GM04504 (cell line): ENCODE measurements at regions not wholly inside any gene's neighbourhood (a gene's known extent, or its start where the extent isn't known, plus 50 kb on each side); places are given as distances from the start of the nearest gene placed in this dataset.

Experiments used
- DNase-seq: peaks from one replicate; pipeline ENCODE4 v3.0.0-alpha.2; 2012; ENCODE audit warnings: low read depth

GRCh38 chr18:38900031-38900430, 1334.4 kb upstream of the CELF4 start:
- DNase-seq: no peak

- no peak for DNase-seq
Measured at GRCh38 chr18:38899252-38899651, 1333.7 kb upstream of the CELF4 start.

GRCh38 chr18:38898167-38898566, 1332.6 kb upstream of the CELF4 start:
- no peak for DNase-seq

DNA sequence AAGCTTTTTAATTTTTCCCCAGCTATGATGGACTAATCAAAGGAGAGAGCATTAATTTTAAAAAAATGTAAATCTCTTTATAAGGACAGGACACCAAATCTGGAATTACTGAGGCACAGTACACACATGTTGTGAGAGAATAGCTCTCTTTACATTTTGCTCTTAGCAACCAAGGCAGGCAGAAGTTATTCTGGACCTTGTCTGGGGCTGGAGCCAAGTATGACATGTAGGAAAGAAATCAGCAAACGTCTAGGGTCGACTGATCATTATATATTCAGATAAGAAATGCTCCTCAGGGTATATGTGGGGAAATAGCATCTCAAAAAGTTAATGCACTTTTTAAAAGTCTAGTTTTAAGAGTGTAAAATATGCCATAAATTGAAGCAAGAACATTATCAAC, 1330.0 kb upstream of the CELF4 start:
- no peak for DNase-seq

DNA sequence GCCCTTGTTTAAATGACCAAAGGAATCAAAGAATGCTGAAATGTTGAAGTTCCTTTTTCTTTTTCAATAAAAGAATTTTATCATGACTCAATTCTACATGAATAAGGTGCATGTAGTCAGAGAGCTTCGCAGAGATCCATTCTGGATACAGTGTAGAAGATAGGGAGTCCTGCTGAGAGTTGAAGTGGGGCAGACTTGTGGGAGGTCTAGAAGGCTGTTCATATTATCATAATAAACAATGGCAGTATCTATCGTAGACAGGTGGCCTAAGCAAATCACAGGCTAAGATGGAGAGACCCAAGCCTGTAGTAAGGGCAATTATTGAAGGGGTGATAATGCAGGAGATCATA, 1322.0 kb upstream of the CELF4 start:
- no peak for DNase-seq

DNA sequence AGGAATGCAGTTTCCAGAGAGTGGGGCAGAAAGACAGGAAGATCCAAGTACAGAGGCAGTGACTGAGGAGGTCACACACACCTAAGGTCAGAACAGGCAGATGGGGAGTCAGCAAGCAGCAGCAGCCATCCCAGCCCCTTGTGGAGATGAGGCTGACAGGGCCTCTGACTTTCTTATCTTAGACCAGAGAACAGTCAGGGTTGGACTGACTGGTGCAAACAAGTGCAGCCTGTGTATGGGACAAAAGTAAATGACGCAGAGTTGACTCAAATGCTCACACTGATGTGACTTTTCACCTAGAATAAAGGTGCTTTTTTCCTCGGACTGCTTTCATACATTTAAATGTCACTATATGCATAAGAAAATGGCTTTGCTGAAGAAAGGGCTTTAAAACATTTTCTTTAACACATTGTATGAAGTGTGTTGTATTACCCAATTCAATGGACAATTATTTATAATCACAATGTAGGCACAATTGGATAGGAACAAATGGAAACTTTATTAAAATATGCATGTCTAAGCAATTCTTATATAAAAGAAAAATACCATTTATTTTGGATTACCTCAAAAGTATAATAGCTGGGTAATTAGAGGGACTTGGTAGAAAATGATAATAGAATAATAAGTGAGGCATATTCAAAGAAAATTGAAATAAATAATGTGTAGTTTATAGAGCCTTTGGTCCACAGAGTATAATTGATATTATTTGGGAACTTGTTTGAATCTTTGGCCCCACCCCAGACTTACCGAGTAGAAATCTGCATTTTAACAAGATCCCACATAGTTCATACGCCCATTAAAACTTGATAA, 1321.5 kb upstream of the CELF4 start:
- no peak for DNase-seq

- no peak for DNase-seq
Measured at GRCh38 chr18:38886235-38886634, 1320.6 kb upstream of the CELF4 start.

DNA sequence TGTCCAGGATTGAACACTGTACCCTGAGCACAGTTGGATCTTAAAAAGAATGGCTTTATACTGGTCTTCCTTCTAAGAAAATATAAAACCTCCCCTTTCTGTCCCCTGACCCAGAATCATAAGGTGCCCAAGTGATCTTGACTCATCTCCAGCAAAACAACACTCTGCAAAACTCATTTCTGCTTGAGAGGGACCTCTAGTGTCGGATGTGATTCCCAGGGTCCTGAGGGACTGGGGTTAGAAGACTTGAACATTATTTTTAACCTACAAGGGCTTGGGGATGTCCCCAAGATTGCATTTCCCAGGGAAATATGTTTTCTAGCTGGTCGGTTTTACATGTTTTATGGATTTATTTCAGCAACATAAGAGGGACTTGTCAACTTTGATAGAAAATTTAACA, 1318.5 kb upstream of the CELF4 start:
- no peak for DNase-seq

DNA sequence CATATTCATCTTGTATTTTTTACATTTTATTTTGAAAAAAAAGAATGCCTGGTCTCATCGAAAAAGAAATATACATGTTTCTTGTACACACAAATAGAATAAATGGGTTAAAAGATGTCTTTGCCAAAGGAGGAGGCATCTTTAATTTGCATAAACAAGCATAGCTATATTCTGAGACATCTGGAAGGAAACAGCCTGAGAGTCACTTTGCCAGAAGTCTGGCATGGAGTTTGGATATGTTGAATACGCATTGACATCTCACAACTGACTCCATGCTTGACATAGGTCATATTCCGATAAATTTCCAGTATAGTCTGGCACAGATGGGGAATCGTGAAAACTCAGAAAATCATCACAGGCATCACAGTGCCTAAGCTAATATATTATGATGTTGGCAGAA, 1317.5 kb upstream of the CELF4 start:
- DNase-seq: no peak

GRCh38 chr18:38879871-38880270, 1314.3 kb upstream of the CELF4 start:
- DNase-seq: no peak

DNA sequence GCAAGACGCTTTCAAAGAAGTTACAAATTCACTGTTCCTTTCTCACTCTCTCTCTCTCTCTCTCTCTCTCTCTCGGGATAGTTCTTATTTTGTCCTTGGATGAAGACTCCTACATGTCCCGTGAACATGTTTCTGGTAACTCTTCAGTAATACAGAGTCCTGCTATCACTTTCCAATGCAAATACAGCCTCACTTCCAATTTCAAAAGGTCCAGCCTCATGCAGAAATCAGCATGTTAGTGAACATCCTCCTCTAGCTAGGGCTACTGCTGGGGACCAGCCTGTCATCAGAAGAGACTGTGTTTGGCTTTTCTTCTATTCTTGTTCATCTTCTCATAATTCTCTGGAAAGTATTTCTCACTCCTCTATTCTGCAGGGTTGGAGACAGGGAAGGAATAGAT, 1306.7 kb upstream of the CELF4 start:
- no peak for DNase-seq

GRCh38 chr18:38868757-38869156, 1303.2 kb upstream of the CELF4 start:
- DNase-seq: no peak

GRCh38 chr18:38867680-38868079, 1302.1 kb upstream of the CELF4 start:
- DNase-seq: no peak

- no peak for DNase-seq
Measured at GRCh38 chr18:38851526-38851925, 1285.9 kb upstream of the CELF4 start.

- no peak for DNase-seq
Measured at GRCh38 chr18:38847326-38847725, 1281.7 kb upstream of the CELF4 start.

DNA sequence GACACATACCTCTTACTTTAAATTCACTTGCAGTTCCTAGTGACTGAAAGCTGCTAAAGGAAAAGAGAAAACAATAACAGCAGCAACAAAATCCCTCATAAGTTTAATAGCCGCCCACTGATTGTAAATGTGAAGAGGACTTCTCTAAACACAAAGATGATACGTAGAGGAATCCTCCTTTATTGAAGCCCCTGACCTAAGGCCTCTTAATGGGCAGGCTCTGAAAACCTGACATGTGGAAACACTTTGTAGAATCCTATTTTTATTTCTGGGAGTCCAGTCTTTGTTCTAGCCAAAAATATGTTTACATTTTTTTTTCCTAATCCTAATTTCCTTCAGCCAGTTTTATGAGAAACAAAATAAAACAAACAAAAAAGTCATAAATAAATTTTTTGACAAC, 1277.7 kb upstream of the CELF4 start:
- no peak for DNase-seq

- no peak for DNase-seq
Measured at GRCh38 chr18:38826247-38826646, 1260.6 kb upstream of the CELF4 start.

- no peak for DNase-seq
Measured at GRCh38 chr18:38811209-38811608, 1245.6 kb upstream of the CELF4 start.

DNA sequence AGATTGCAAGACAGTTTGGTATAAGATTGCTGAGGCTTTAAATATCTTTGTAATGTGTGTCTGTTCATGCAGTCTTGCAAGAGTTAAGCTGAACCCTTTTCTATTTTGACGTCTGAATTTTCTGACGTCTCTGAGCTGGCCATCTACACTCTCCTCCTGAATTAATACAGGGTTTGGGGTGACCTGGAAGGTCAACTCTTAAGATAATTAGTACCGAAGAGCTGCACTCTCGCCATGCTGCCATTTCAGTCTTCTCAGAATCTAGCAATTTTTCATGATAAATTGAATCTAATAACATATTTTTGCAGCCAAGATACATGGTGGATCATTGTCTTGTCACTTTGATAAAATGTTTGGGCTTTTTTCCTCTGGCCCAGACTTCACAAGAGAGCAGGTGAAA, 1245.2 kb upstream of the CELF4 start:
- DNase-seq: no peak

- DNase-seq: no peak
Measured at GRCh38 chr18:38807915-38808314, 1242.3 kb upstream of the CELF4 start.

GRCh38 chr18:38805256-38805655, 1239.7 kb upstream of the CELF4 start:
- no peak for DNase-seq

GRCh38 chr18:38801640-38802039, 1236.0 kb upstream of the CELF4 start:
- no peak for DNase-seq

DNA sequence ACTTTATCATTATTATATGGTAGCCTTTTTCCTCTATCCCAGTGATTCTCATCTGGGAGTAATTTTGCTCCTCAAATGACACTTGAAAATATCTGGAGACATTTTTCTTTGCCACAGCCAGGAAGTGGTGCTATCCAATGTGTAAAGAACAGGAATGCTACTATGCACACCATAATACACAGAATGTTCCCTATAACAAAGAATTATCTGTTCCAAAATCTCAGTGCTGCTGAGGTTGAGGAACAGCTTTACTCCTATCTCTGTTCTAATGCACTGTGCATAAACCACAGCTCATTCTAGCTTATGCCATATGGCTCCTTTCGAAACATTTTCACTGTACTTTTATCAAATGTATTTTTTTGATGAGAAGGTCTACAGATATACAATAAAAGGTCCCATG, 1231.2 kb upstream of the CELF4 start:
- no peak for DNase-seq

DNA sequence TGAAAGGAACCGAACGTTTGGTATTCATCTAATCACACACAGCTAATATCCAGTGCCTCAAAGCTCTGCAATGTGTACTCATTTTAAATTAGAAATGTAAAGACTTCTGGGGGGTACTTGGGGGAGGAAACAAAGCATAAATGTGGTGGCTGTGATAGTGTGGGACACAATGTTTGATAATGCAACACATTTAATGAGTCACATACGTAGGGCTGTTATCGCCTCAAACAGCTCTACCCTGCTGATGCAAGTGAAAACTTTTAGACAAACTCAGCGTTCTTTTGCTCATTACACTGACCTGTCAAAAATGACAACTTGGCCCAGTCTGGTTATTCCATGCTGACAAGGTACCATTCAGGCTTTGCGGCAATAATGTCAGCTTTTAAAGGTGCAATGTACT, 1227.1 kb upstream of the CELF4 start:
- DNase-seq: no peak

DNA sequence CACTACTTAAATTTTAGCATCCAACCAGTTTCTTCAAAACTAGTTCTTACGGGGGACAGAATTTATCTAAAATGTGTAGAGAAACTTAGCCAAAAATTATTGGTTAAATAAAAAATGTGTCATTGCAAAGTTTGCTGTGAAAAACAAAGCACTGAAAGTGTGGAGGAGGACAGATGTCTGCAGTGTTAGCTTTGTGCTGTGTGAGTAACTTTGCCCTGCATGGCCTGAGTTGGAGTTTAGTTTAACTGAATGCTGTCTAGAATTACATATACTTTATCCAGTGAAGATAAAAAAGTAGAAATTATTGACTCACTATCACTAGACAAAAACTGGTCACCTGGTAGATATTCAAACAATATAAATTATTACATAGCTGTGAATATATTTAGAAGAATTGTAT, 1225.2 kb upstream of the CELF4 start:
- DNase-seq: no peak
